Ovary (tissue), 7 donors: ENCODE measurements at regions not wholly inside any gene's neighbourhood (a gene's known extent, or its start where the extent isn't known, plus 50 kb on each side); places are given as distances from the start of the nearest gene placed in this dataset.

Experiments used
- DNase-seq, 5 donors: peaks; one replicate each; pipeline ENCODE4 v3.0.0-alpha.2; 2019 to 2020
- H3K27ac ChIP-seq, 2 donors: fragments of 200-600 bp; one replicate each; pipeline versions ENCODE4 v1.5.1 to v1.8.0; 2019 to 2022
- H3K27me3 ChIP-seq: fragments of 200-600 bp; one replicate; pipeline ENCODE4 v1.8.0; 2022
- H3K36me3 ChIP-seq: fragments of 200-600 bp; sonication (generic); one replicate; pipeline ENCODE4 v1.5.1; 2019
- H3K4me1 ChIP-seq: one replicate; pipeline ENCODE4 v1.8.1; 2013; ENCODE audit warnings: mild to moderate bottlenecking, moderate library complexity; ENCODE audit not compliant: insufficient read depth
- H3K4me3 ChIP-seq: fragments of 200-600 bp; sonication (generic); one replicate; pipeline ENCODE4 v1.5.1; 2017
- H3K9me3 ChIP-seq, 2 donors: fragments of 200-600 bp in 1 of 2; sonication (generic) in 1 of 2; one replicate each; pipeline versions ENCODE4 v1.5.1 to v1.8.1; 2013 to 2019; ENCODE audit warnings: mild to moderate bottlenecking in 1 of 2, moderate library complexity in 1 of 2
- CTCF ChIP-seq, 3 donors: fragments of 450-650 bp in 2 of 3; fragments of 200-600 bp in 1 of 3; IDR thresholded peaks; one replicate each; pipeline versions ENCODE4 v1.5.1 to v1.8.0; 2016 to 2022; ENCODE audit warnings: antibody characterized with exemption in 3 of 3, mild to moderate bottlenecking in 1 of 3
- EP300 ChIP-seq: sonication (generic); formaldehyde crosslinking; IDR thresholded peaks from one replicate; pipeline ENCODE4 v1.6.1; 2017; ENCODE audit warnings: antibody characterized with exemption
- POLR2A ChIP-seq: fragments of 450-650 bp; IDR thresholded peaks from one replicate; pipeline ENCODE4 v1.6.1; 2017; ENCODE audit warnings: antibody characterized with exemption, mild to moderate bottlenecking, moderate library complexity
- WGBS, 3 donors: extraction: QIAGEN DNeasy Blood & Tissue Kit in 1 of 3; methylation state at CpG; one replicate each; pipeline versions ENCODE4 v1.1.5 to v1.1.7; 2013 to 2017; 5-methylcytosine and 5-hydroxymethylcytosine counted together
- intact Hi-C, 4 donors: fragments of 100-400 bp; cut with DNase I; formaldehyde crosslinking; loops; one replicate each; pipeline versions ENCODE4 v1.11.0 to v1.15.1; 2022 to 2023
- donor health status: DM: no; HTN: no; CAD: no; lungs with moderate emphysema.
- donor health status: DM: no; HTN: no; CAD: no.
- donor health status: Bipolar disorder and iron deficiency.
- donor health status: DM: no; HTN: no; CAD: no.
- donor health status: DM: yes; HTN: yes; CAD: no.

DNA sequence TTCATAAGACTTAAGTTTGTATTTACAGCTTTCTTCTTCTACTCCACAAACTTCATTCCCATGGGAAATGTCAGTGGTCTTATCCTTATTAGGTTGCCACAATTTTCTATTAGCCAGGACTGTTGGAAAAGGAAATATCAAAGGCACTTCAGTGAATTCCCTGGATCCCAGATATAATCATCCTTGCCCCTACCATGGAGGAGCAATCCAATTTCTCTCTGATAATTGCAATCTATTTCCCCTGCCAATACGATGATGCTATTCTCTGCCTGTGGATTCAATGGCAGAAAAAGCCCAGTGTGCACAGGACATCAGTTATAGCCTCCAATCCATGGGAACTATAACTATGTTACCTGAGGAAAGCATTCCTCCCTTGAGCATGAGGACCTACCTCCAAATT, 536.4 kb upstream of the UBE2E2 start:
- 34 to 87% (median 46%) methylated on average over 1 of the region's 1 CpG for WGBS, 3 donors
- Histone ChIP-seq H3K9me3 (no peaks in the 10 kb centered on the region), H3K4me1 (no peaks in the 10 kb centered on the region), H3K27ac (no peak overlapping the region), H3K27me3 (no peaks in the 10 kb centered on the region), H3K36me3 (no peaks in the 10 kb centered on the region), H3K4me3 (no peak overlapping the region)
- no peak for TF ChIP-seq CTCF (IDR thresholded peaks at IDR 0.05)
- TF ChIP-seq EP300, result no peak
- no peak for TF ChIP-seq POLR2A
- no peak for DNase-seq
- intact Hi-C loops, result no loop called here

GRCh38 chr3:22671848-22672247, 531.3 kb upstream of the UBE2E2 start:
- TF ChIP-seq CTCF (IDR thresholded peaks at IDR 0.05) (no peak), EP300 (no peak), POLR2A (no peak)
- Histone ChIP-seq H3K4me3 (no peak overlapping the region), H3K4me1 (no peaks in the 10 kb centered on the region), H3K27ac (no peak overlapping the region), H3K36me3 (no peaks in the 10 kb centered on the region), H3K27me3 (no peaks in the 10 kb centered on the region), H3K9me3 (no peaks in the 10 kb centered on the region)
- 93 to 94% (median 94%) methylated on average over 1 of the region's 1 CpG for WGBS, 3 donors
- intact Hi-C loops, result no loop called here
- DNase-seq, result no peak

- Histone ChIP-seq H3K36me3 (no peaks in the 10 kb centered on the region), H3K9me3 (no peaks in the 10 kb centered on the region), H3K27ac (no peak overlapping the region), H3K4me1 (no peaks in the 10 kb centered on the region), H3K4me3 (peak overlapping the region; percentile 8), H3K27me3 (no peaks in the 10 kb centered on the region)
- no peak for TF ChIP-seq CTCF (IDR thresholded peaks at IDR 0.05)
- TF ChIP-seq EP300, result no peak
- TF ChIP-seq POLR2A, result no peak
- intact Hi-C loops, result no loop called here
- 32 to 61% (median 46%) methylated on average over 3 of the region's 3 CpGs for WGBS, 3 donors
- DNase-seq, result no peak
Observed at GRCh38 chr3:22684739-22685138, 518.4 kb upstream of the UBE2E2 start.

- H3K9me3 ChIP-seq, result no peaks in the 10 kb centered on the region
- 89 to 95% (median 90%) methylated on average over 2 of the region's 2 CpGs for WGBS, 3 donors
- no peak for DNase-seq
- no peak overlapping the region for H3K27ac ChIP-seq
- no peak for TF ChIP-seq CTCF (IDR thresholded peaks at IDR 0.05)
- no peak for TF ChIP-seq POLR2A
- TF ChIP-seq EP300, result no peak
- H3K4me1 ChIP-seq, result no peaks in the 10 kb centered on the region
- no peaks in the 10 kb centered on the region for H3K36me3 ChIP-seq
- H3K27me3 ChIP-seq, result no peaks in the 10 kb centered on the region
- intact Hi-C loops, result no loop called here
- no peak overlapping the region for H3K4me3 ChIP-seq
Observed at GRCh38 chr3:22685597-22685996, 517.5 kb upstream of the UBE2E2 start.

DNA sequence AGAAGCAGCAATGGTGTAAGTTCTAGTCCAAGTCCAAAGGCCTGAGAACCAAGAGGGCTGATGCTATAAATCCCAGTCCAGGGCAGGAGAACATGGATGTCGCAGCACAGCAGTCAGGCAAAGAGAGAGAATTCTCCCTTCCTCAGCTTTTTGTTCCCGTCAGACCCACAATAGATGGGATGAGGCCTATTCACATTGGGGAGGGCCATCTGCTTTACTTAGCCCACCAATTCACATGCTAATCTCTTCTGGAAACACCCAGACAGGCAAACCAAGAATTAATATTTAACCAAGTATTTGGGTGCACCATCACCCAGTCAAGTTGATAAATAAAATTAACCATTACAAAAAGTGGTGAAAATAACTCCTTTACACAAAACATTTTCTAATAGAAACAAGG, 511.7 kb upstream of the UBE2E2 start:
- intact Hi-C loops, result no loop called here
- H3K36me3 ChIP-seq, result no peaks in the 10 kb centered on the region
- no peaks in the 10 kb centered on the region for H3K9me3 ChIP-seq
- WGBS, 3 donors, result 58 to 71% (median 67%) methylated on average over 2 of the region's 2 CpGs
- H3K27ac ChIP-seq, result no peak overlapping the region
- TF ChIP-seq CTCF (IDR thresholded peaks at IDR 0.05), result no peak
- no peak for TF ChIP-seq EP300
- no peak for DNase-seq
- no peak overlapping the region for H3K4me3 ChIP-seq
- H3K27me3 ChIP-seq, result no peaks in the 10 kb centered on the region
- H3K4me1 ChIP-seq, result no peaks in the 10 kb centered on the region
